ENCODE measurements at regions not wholly inside any gene's neighbourhood (a gene's known extent, or its start where the extent isn't known, plus 50 kb on each side); places are given as distances from the start of the nearest gene placed in this dataset.

DNA sequence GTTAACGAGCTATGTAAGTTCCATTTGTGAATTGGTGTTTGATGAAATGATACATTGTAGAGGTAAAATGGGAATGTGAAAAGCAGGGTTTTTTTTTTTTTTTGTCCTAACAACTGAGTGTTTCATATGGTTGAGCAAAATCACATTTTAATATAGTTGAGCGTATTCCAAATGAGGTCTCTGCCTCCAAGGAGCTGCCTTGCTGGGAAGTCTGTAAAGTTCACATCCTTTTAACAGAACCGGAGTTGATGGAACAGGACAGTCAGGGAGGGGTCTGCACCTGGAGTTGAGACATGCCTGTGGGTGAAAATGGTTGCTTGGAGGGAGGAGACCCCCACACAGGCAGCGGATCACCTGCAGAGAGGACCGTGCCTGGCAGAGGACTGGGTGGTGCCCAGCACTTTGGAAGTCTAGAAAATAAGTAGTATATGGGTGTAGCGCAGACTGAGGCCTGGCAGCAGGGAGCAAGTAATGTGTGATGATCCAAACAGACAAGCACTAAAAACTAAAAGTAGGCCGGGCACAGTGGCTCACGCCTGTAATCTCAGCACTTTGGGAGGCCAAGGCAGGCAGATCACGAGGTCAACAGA lies 75.2 kb upstream of the UBAC2 start:
- no peak for DNase-seq

DNA sequence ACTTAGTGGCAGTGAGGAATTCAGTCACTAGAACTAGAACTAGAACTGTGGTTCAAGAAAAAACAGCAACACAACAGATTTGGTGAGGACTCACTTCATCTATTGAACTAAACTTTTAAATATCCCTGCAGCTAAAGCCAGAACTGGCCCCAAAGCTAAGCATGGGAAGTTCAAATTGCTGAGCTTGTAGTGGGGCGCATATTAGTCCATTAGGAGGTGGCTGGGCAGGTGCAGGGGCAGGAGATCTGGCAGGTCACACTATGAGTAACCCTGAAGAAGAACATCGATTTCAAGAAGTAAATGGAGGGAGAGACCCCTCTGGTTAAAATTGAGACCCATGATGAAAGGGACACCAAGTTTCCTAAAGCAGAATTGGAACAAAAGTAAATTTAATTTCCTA lies 73.8 kb upstream of the UBAC2 start:
- DNase-seq: no peak

DNA sequence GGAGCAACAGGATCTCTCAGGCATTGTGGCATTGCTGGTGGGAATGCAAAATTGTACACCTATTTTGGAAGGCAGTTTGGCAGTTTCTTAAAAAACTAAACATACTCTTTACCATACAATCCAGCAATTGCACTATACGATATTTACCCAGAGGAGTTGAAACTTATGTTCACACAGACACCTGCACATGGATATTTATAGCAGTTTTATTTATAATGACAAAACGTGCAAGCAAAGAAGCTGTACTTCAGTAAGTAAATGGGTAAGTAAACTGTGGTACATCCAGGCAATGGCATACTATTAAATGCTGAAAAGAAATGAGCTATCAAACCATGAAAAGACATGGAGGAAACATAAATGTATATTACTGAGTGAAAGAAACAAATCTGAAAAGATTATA lies 71.6 kb upstream of the UBAC2 start:
- no peak for DNase-seq

DNA sequence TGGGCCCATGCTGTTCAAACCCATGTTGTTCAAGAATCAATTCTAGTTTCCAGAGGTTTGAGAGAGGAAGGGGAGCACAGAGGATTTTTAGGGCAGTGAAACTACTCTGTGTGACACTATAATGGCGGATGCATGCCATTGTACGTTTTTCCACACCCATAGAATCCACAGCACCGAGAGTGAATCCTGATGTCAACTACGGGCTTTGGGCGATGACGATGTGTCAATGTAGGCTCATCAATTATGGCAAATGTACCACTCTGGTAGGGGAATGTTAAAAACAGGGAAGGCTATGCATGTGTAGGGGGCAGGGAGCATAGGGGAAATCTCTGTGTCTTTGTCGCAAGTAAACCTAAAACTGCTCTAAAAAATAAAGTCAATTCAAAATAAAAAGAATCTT lies 70.7 kb upstream of the UBAC2 start:
- DNase-seq: no peak

DNA sequence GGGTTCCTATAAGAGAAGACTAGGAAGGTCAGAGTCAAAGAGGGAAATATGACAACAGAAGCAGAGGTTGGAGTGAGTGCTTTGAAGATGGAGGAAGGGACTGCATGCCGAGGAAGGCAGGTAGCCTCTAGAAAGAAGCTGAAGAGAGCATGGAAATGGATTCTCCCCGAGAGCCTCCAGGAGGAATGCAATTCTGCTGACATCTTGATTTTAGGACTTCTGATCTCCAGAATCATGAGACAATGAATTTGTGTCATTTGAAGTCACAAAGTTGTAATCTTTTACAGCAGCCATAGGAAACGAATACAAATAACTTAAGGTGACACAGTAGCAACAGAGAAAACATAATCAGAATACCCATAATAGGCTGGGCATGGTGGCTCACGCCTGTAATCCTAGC lies 69.2 kb upstream of the UBAC2 start:
- DNase-seq: no peak

DNA sequence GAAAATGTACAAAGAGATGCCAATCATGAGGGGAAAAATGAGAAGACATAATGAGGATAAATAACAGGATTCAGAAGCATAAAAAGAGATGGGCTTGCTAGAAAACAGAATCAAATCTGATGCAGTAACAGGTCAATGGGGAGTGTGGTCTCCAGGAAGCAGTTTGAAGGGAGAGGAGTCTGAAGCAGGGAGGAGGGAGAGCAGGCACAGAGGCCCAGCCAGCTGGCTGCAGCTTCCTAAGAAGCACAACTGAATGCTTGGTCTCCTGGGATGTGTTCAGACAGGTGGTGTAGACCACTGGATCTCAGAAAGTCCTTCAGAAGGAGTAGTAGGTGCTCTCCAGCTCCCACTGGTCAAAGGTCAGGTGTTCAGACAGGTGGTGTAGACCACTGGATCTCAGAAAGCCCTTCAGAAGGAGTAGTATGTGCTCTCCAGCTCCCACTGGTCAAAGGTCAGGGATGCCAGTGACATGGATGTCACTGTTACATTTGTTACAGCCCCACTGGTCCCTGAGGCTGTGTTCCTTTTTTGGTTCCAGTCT lies 68.3 kb upstream of the UBAC2 start:
- DNase-seq: no peak

DNA sequence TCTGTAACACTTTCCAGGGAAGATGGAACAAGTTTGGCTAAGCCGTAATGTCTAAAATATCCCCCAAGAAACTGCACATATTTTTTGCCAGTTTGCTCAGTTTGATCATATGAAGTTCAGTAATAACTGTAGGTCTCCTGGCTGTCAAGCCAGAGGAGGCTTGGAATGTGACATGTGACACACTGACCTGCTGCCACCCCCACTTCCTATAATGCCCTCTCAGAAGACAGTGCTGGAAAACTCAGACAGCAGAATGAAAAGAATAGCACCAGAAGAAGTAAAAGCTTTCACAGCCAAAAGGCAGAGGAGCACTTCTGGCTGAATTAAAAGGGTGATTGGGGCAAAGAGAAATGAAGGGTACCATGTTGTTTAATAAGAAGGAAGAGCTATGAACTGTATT lies 67.4 kb upstream of the UBAC2 start:
- no peak for DNase-seq

DNA sequence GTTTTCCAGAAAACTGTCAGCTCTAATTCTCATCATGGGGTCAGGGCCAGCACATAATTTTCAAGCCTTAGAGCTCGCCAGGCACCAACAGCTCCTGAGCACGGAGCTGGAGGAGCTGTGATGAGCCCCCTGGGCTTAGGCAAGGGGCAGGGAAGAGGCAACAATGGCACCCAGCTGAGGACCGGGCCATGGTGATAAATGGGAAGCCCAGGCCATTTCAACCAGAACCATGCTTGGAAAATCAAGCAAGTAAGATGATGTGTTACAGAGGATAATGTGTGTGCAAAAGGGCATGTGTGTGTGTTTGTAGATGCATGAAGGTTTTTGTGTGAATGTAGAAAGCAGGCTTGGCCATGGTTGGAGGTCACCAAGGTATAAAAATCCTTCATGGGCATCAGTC lies 66.8 kb upstream of the UBAC2 start:
- no peak for DNase-seq

DNA sequence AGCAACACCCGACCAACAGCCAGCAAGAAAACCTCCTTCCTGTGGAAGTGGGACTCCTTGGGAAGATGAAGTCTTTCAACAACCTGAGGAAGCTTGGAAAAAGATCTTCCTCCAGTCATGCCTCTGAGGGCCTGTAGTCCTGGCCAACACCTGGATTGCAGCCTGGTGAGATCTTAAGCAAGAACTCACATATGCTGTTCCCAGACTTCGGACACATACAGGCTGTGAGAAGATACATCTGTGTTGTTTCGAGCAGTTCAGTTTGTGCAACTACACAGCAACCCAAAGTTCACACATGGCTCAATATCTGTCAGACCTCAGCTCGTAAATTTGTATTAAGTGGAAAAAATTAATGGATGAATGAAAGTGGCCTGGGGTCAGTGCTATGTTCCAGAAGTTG lies 65.1 kb upstream of the UBAC2 start:
- no peak for DNase-seq

DNA sequence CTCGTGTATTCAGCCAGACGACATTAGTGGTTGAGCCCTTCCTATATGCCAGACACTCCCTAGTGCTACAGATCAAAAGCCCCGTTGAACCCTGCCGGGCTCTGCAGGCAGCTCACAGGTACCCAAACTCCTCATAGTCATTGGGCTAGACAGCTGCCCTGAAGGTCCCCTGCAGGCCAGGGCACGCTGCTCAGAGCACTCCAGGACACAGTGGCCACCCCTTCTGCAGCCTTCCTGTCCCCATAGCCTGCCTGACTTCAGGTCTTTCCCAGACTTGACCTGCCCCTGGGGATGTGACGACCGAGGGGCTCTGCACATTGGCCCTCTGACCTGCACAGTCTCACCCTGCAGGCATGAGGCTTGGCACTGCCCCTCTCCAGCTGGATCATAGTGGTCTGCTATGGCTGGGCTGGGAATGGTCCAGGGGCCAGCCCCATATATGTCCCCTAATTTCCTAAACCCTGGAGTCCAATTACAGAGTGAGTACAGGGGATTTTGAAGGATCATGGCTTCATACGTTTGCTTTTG lies 64.2 kb upstream of the UBAC2 start:
- no peak for DNase-seq

DNA sequence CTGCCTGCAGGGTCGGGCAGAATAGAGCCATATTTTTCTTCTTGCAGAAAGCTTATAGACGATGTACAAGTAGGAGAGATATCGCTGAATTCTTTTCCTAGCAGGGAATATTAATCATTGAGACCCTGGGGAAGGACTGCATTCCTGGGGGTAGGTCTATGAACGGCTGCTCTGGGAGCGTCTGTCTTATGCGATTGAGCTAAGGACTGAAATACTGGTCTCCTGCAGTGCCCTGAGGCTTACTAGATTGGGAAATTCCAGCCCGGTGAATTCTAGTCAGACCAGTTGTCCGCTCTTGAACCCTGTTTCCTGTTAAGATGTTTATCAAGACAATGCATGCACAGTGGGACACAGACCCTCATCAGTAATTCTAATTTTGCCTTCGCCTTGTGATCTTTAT lies 59.8 kb upstream of the UBAC2 start:
- no peak for DNase-seq

DNA sequence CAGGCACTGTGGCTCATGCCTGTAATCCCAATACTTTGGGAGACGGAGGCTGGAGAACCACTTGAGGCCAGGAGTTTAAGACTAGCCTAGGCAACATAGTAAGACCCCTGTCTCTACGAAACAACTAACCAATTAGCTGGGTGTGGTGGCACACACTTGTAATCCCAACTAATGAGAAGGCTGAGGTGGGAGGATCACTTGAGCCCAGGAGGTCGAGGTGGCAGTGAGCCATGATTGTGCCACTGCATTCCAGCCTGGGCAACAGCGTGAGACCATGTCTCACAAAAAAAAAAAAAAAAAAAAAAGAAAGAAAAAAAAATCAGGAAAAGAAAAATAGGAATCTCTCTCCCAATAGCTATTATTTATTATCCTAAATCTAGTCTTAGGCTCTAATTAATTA lies 56.8 kb upstream of the UBAC2 start:
- no peak for DNase-seq

DNA sequence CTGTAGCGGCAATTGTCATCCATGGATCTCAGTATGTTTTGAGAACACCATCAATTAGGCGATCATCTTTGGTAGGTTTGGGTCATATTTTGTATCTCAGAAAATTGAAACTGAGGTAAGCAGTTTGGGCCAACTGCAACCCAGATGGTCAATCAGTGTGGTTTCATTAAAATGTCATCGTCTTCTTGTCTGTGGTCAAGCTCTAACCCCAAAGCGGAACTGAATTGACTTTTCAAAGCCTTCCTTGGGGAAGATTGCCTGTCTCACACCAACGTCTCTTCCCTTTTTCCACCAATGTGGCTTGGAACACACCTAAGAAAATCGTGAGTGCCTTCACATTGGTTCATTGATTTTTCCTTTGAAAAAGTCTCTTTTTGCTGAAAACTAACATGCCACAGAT lies 56.3 kb upstream of the UBAC2 start:
- no peak for DNase-seq

DNA sequence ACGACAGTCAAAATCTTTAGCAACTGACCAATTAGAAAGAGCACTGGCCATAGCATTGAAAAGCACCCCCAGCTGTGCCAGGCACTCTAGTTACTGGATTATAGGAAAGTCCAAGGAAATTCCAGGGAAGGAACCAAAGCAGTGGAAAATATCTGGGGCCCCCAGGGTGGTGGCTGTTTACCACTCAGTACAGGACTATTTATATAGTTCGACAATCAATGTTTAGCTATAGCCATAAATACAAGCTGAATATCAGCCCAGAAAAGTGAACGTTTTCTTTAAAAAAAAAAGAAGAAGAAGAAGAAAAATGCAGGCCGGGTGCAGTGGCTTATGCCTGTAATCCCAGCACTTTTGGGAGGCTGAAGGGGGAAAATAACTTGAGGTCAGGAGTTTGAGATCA lies 55.2 kb upstream of the UBAC2 start:
- DNase-seq: no peak

DNA sequence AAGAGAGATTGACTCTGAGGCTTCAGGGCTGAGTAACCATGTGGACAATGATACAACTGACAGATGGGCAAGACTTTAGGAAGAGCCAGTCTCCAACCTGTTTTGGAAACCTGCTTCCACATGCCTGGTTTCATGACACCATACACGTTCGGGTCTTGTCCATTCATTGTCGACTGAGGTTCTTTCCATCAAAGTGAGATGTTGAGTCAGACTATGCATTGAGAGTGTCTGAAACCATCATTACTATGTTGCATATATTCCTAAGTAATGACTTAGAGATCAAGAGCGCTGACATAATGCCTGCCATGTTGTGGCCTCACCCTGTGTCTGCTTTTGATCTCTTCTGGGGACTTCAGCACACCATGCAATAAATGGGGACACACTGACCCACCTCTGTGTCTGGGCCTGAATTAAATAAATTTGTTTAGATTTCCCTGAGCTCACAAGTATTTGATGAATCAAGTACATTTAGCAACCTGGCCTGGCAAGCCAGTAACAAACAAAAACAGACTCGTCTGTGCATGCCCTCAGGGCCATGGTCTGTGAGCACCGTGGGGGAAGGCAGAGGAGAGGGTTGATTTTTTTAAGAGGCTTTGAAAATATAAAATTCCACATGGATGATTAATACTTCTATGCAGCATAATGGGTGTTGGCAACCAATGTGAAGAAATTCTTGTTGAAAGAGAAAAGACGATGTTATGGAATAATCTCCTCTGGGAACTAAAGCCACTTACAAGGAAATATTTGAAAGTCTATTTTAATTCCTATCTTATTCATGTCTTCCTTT lies 49.9 kb upstream of the UBAC2 start:
- DNase-seq: no peak

All from activated CD4-positive, CD25-positive, alpha-beta regulatory T cell (primary cell).